OCI-LY3 (cell line): ENCODE measurements at regions not wholly inside any gene's neighbourhood (a gene's known extent, or its start where the extent isn't known, plus 50 kb on each side); places are given as distances from the start of the nearest gene placed in this dataset.

Experiments used
- CTCF ChIP-seq: fragments of 200-600, 300-600 bp; sonication (generic); IDR thresholded peaks from 2 replicates; pipeline ENCODE4 v1.5.1; 2014; ENCODE audit warnings: antibody characterized with exemption, low read length, low read depth
- EZH2phosphoT487 ChIP-seq: fragments of 200-600 bp; shearing (Covaris generic); IDR thresholded peaks from 2 replicates; pipeline ENCODE4 v1.6.1; 2018; ENCODE audit warnings: antibody characterized with exemption, mixed run types, low read depth

- TF ChIP-seq CTCF (no peak), EZH2phosphoT487 (no peak)
Measured at GRCh38 chrX:16061296-16061695, 62.1 kb upstream of the GRPR start.
